ENCODE measurements at regions not wholly inside any gene's neighbourhood (a gene's known extent, or its start where the extent isn't known, plus 50 kb on each side); places are given as distances from the start of the nearest gene placed in this dataset.

DNA sequence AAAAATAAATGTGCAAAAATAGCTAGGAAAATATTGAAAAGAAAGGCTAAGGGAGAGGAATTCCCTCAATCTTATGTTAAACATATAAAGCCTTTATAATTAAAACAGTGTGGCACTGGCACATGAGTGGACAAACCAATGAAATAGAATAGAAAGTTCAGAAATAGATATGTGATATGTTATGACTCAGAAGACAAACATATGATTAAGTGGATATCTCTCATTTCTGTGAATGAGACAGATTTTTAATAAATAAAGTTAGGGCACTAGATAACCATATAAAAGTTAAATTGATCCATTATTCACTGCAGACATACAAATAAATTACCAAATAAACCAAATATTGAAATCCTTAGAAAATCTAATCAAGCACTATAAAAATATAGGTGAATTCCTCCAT is 73.0 kb downstream of the ALG10B start:
- DNase-seq = no peak
- H3K9ac ChIP-seq (ENCODE audit: insufficient read depth in 1 of 2, low read length in 2 of 2) = no peak overlapping the region
- no peaks in the 10 kb centered on the region for H3K27me3 ChIP-seq (ENCODE audit: control insufficient read depth in 3 of 3, insufficient read depth in 3 of 3, low read length in 2 of 3)
- H3K9me3 ChIP-seq (ENCODE audit: control insufficient read depth in 4 of 4, insufficient read depth in 3 of 4, low read length in 3 of 4) = no peaks in the 10 kb centered on the region
- H3K27ac ChIP-seq (ENCODE audit: low read depth in 1 of 2, low read length in 1 of 2) = no peak overlapping the region
- ATAC-seq (ENCODE audit: insufficient read depth, low FRiP score) = no peak
- H3K4me1 ChIP-seq (ENCODE audit: control insufficient read depth in 5 of 5, insufficient read depth in 5 of 5, low read length in 5 of 5) = no peaks in the 10 kb centered on the region
- H3K36me3 ChIP-seq (ENCODE audit: control insufficient read depth in 4 of 4, insufficient read depth in 4 of 4, low read length in 4 of 4) = no peaks in the 10 kb centered on the region
- no peak overlapping the region for H3K4me3 ChIP-seq
- TF ChIP-seq, protein P1, sequence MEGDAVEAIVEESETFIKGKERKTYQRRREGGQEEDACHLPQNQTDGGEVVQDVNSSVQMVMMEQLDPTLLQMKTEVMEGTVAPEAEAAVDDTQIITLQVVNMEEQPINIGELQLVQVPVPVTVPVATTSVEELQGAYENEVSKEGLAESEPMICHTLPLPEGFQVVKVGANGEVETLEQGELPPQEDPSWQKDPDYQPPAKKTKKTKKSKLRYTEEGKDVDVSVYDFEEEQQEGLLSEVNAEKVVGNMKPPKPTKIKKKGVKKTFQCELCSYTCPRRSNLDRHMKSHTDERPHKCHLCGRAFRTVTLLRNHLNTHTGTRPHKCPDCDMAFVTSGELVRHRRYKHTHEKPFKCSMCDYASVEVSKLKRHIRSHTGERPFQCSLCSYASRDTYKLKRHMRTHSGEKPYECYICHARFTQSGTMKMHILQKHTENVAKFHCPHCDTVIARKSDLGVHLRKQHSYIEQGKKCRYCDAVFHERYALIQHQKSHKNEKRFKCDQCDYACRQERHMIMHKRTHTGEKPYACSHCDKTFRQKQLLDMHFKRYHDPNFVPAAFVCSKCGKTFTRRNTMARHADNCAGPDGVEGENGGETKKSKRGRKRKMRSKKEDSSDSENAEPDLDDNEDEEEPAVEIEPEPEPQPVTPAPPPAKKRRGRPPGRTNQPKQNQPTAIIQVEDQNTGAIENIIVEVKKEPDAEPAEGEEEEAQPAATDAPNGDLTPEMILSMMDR (IDR thresholded peaks at IDR 0.05; ENCODE audit: control extremely low read depth, extremely low read depth) = no peak

- Histone ChIP-seq H3K9me3 (ENCODE audit: control insufficient read depth in 4 of 4, insufficient read depth in 3 of 4, low read length in 3 of 4) (no peaks in the 10 kb centered on the region), H3K9ac (ENCODE audit: insufficient read depth in 1 of 2, low read length in 2 of 2) (no peak overlapping the region), H3K4me3 (no peak overlapping the region), H3K27ac (ENCODE audit: low read depth in 1 of 2, low read length in 1 of 2) (no peak overlapping the region), H3K27me3 (ENCODE audit: control insufficient read depth in 3 of 3, insufficient read depth in 3 of 3, low read length in 2 of 3) (no peaks in the 10 kb centered on the region), H3K4me1 (ENCODE audit: control insufficient read depth in 5 of 5, insufficient read depth in 5 of 5, low read length in 5 of 5) (no peaks in the 10 kb centered on the region), H3K36me3 (ENCODE audit: control insufficient read depth in 4 of 4, insufficient read depth in 4 of 4, low read length in 4 of 4) (no peaks in the 10 kb centered on the region)
- DNase-seq (no peak), ATAC-seq (ENCODE audit: insufficient read depth, low FRiP score) (no peak)
- 57 to 61% methylated on average over 1 of the region's 1 CpG for WGBS, 2 donors
- TF ChIP-seq, protein P1 (IDR thresholded peaks at IDR 0.05; ENCODE audit: control extremely low read depth, extremely low read depth) = no peak
Observed at GRCh38 chr12:38391007-38391406, 74.4 kb downstream of the ALG10B start.

GRCh38 chr12:38392554-38393144 is 76.1 kb downstream of the ALG10B start:
- Histone ChIP-seq H3K4me1 (ENCODE audit: control insufficient read depth in 5 of 5, insufficient read depth in 5 of 5, low read length in 5 of 5) (no peaks in the 10 kb centered on the region), H3K4me3 (no peak overlapping the region), H3K36me3 (ENCODE audit: control insufficient read depth in 4 of 4, insufficient read depth in 4 of 4, low read length in 4 of 4) (no peaks in the 10 kb centered on the region), H3K27ac (ENCODE audit: low read depth in 1 of 2, low read length in 1 of 2) (no peak overlapping the region), H3K27me3 (ENCODE audit: control insufficient read depth in 3 of 3, insufficient read depth in 3 of 3, low read length in 2 of 3) (no peaks in the 10 kb centered on the region), H3K9ac (ENCODE audit: insufficient read depth in 1 of 2, low read length in 2 of 2) (no peak overlapping the region), H3K9me3 (ENCODE audit: control insufficient read depth in 4 of 4, insufficient read depth in 3 of 4, low read length in 3 of 4) (no peaks in the 10 kb centered on the region)
- ATAC-seq (ENCODE audit: insufficient read depth, low FRiP score) (peak; percentile 19), DNase-seq (no peak)
- TF ChIP-seq, protein P1 (IDR thresholded peaks at IDR 0.05; ENCODE audit: control extremely low read depth, extremely low read depth) = no peak
- WGBS, 2 donors = 54 to 59% methylated on average over 5 of the region's 5 CpGs

GRCh38 chr12:38399711-38400206 is 83.2 kb downstream of the ALG10B start:
- Histone ChIP-seq H3K4me3 (no peak overlapping the region), H3K4me1 (ENCODE audit: control insufficient read depth in 5 of 5, insufficient read depth in 5 of 5, low read length in 5 of 5) (no peaks in the 10 kb centered on the region), H3K27me3 (ENCODE audit: control insufficient read depth in 3 of 3, insufficient read depth in 3 of 3, low read length in 2 of 3) (no peaks in the 10 kb centered on the region), H3K36me3 (ENCODE audit: control insufficient read depth in 4 of 4, insufficient read depth in 4 of 4, low read length in 4 of 4) (no peaks in the 10 kb centered on the region), H3K9me3 (ENCODE audit: control insufficient read depth in 4 of 4, insufficient read depth in 3 of 4, low read length in 3 of 4) (peaks cover 0 to 3% (median 1%) of the 10 kb centered on the region in 4 donors), H3K27ac (ENCODE audit: low read depth in 1 of 2, low read length in 1 of 2) (no peak overlapping the region), H3K9ac (ENCODE audit: insufficient read depth in 1 of 2, low read length in 2 of 2) (no peak overlapping the region)
- TF ChIP-seq, protein P1 (IDR thresholded peaks at IDR 0.05; ENCODE audit: control extremely low read depth, extremely low read depth) = no peak
- ATAC-seq (ENCODE audit: insufficient read depth, low FRiP score) (no peak), DNase-seq (no peak)
- 81 to 85% methylated on average over 2 of the region's 2 CpGs for WGBS, 2 donors
